ENCODE measurements at regions not wholly inside any gene's neighbourhood (a gene's known extent, or its start where the extent isn't known, plus 50 kb on each side); places are given as distances from the start of the nearest gene placed in this dataset.
A peak's percentile ranks its signal among the peaks of the same experiment; 100 is the strongest.

DNA sequence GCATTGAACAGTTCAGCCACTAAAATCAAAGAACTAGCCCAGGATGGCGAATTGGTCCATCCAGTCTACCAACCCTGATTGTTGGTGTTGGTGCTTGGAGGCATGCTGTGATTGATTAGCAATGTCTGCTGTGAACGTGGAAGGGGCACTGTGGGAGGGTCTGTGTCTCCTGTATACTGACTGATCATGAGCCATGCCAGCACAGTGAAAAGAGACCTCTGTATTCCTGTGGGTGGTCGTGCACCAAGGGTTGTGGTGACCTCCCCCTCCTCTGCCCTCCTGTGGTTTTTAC lies 63.0 kb upstream of the DLK1 start:
- TF ChIP-seq POLR2A (IDR thresholded peaks at IDR 0.05) (no peak), POLR2AphosphoS5 (IDR thresholded peaks at IDR 0.05) (no peak)
- TF ChIP-seq, protein P1, sequence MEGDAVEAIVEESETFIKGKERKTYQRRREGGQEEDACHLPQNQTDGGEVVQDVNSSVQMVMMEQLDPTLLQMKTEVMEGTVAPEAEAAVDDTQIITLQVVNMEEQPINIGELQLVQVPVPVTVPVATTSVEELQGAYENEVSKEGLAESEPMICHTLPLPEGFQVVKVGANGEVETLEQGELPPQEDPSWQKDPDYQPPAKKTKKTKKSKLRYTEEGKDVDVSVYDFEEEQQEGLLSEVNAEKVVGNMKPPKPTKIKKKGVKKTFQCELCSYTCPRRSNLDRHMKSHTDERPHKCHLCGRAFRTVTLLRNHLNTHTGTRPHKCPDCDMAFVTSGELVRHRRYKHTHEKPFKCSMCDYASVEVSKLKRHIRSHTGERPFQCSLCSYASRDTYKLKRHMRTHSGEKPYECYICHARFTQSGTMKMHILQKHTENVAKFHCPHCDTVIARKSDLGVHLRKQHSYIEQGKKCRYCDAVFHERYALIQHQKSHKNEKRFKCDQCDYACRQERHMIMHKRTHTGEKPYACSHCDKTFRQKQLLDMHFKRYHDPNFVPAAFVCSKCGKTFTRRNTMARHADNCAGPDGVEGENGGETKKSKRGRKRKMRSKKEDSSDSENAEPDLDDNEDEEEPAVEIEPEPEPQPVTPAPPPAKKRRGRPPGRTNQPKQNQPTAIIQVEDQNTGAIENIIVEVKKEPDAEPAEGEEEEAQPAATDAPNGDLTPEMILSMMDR (IDR thresholded peaks at IDR 0.05) = no peak
- Histone ChIP-seq H3K27ac (no peak overlapping the region), H3K36me3 (no peaks in the 10 kb centered on the region), H3K4me1 (no peaks in the 10 kb centered on the region), H3K27me3 (peaks cover 0 to 7% of the 10 kb centered on the region in 2 donors), H3K4me3 (no peak overlapping the region), H3K9me3 (no peaks in the 10 kb centered on the region)
- intact Hi-C loops (cut with DNase I; ENCODE audit: low total_unique reads) = no loop called here
- no peak for DNase-seq (ENCODE audit: low spot score in 2 of 2)

DNA sequence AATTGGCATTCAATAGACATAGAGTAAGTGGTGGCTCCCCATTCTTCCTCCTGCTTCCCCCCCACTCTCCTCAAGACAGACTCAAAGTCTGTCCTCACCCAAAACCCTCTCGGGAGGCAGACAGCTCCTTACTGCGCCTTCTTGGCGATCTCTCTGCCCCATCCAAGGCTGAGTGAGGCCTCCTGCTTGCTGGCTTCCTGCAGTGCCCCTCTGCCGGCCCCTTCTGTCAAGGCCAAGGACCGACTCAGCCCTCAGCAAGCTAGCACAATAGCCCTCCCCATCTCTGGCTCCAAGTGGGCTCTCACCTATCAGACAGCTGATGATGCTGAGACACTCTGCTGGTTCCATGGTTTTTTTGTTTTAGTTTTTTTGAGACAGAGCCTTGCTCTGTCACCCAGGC lies 62.5 kb upstream of the DLK1 start:
- no peak for DNase-seq (ENCODE audit: low spot score in 2 of 2)
- Histone ChIP-seq H3K27me3 (peaks cover 0 to 7% of the 10 kb centered on the region in 2 donors), H3K9me3 (no peaks in the 10 kb centered on the region), H3K36me3 (no peaks in the 10 kb centered on the region), H3K4me1 (no peaks in the 10 kb centered on the region), H3K4me3 (no peak overlapping the region), H3K27ac (no peak overlapping the region)
- intact Hi-C loops (cut with DNase I; ENCODE audit: low total_unique reads) = no loop called here
- TF ChIP-seq, protein P1 (IDR thresholded peaks at IDR 0.05) = no peak
- no peak for TF ChIP-seq POLR2A (IDR thresholded peaks at IDR 0.05)
- no peak for TF ChIP-seq POLR2AphosphoS5 (IDR thresholded peaks at IDR 0.05)

DNA sequence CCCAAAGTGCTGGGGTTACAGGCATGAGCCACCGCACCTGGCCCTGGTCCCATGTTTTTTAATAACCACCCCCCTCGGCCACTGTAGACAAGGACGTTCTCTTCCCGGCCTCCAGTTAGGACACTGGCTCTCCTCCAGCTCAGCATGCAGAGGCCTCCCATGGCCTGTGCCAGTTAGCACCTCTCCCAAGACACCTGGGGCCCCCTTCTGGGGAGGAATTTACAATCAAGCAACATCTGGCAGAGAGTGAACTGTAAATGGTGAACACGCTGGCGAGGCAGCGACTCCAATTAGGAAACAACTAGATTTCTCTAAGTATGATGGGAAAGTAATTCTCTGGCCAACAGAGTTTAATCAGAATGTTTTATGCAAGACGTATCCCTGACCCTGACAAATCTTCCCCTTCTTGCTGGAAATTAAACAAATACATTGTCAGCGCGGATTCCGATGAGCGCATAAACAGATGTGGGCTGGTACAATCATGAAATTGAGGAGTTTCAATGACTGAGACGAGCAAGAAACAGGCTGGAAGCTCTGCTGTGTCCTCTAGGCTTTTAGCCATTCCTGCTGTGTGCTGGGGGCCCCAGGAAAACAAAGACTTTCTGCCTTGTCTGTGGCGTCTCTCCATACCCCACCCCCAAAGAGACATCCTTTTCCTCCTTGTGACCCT lies 61.7 kb upstream of the DLK1 start:
- H3K36me3 ChIP-seq = no peaks in the 10 kb centered on the region
- peak overlapping the region; percentile 9 to 68 for H3K27ac ChIP-seq
- DNase-seq (ENCODE audit: low spot score in 2 of 2) = peak in 1 of 2 donors; percentile 36
- no peaks in the 10 kb centered on the region for H3K9me3 ChIP-seq
- TF ChIP-seq, protein P1 (IDR thresholded peaks at IDR 0.05) = no peak
- TF ChIP-seq POLR2AphosphoS5 (IDR thresholded peaks at IDR 0.05) (no peak), POLR2A (IDR thresholded peaks at IDR 0.05) (no peak)
- no peaks in the 10 kb centered on the region for H3K4me1 ChIP-seq
- H3K4me3 ChIP-seq = no peak overlapping the region
- H3K27me3 ChIP-seq = peaks cover 0 to 12% of the 10 kb centered on the region in 2 donors
- intact Hi-C loops (cut with DNase I; ENCODE audit: low total_unique reads) = no loop called here

DNA sequence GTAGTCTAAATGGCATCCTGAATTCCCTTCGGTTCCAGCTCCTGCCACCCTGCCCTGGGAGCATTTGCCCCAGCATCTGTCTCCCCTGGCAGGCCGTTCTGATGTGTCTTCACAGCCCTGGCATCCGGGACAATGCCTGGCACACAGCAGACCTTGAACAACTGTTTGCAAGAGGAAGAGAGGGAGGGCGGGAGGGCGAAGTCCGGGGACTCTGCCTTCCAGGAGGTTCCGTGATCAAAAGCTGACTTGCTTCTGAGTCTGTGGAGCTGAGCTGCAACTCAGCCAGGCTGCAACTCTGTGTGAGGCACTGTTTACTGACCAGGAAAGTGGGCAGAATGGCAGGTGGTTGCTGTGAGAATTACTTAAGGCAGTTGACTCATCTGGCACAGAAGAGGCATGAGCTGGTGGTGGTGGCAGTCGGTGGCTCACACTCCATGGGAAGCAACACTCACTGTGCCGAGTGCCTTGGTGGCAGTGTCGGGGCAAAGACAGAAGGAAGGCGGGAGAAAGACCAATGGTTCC lies 61.1 kb upstream of the DLK1 start:
- no peaks in the 10 kb centered on the region for H3K36me3 ChIP-seq
- intact Hi-C loops (cut with DNase I; ENCODE audit: low total_unique reads) = no loop called here
- H3K27ac ChIP-seq = peak overlapping the region; percentile 9 to 68
- peak in 1 of 2 donors; percentile 43 for DNase-seq (ENCODE audit: low spot score in 2 of 2)
- no peak for TF ChIP-seq POLR2A (IDR thresholded peaks at IDR 0.05)
- no peaks in the 10 kb centered on the region for H3K4me1 ChIP-seq
- H3K9me3 ChIP-seq = no peaks in the 10 kb centered on the region
- H3K27me3 ChIP-seq = peaks cover 0 to 14% of the 10 kb centered on the region in 2 donors
- H3K4me3 ChIP-seq = no peak overlapping the region

DNA sequence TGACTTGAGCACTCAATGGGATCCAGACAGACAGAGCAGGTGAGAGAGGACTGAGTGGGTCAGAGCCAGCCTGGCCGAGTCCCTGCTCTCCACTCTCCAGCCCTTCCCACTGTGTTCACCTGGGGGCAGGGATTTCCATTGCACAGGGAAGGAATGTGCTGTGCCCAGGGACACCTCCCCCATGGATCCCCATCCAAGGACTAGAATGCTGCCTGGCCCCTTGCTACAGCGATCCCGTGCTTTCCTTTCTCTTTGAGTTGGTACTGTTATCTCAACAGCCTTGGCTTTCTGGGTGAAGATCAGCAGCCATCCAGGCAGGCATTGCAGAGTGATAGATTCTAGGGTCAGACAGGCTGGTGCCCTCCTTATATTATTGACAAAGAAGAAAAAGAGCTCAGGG lies 60.3 kb upstream of the DLK1 start:
- TF ChIP-seq POLR2A (IDR thresholded peaks at IDR 0.05) = no peak
- TF ChIP-seq, protein P1 (IDR thresholded peaks at IDR 0.05) = no peak
- Histone ChIP-seq H3K36me3 (no peaks in the 10 kb centered on the region), H3K4me1 (no peaks in the 10 kb centered on the region), H3K4me3 (no peak overlapping the region), H3K27ac (no peak overlapping the region), H3K27me3 (peaks cover 0 to 14% of the 10 kb centered on the region in 2 donors), H3K9me3 (no peaks in the 10 kb centered on the region)
- intact Hi-C loops (cut with DNase I; ENCODE audit: low total_unique reads) = no loop called here
- DNase-seq (ENCODE audit: low spot score in 2 of 2) = no peak

Measured in breast epithelium (tissue), 4 donors.